ENCODE measurements at regions not wholly inside any gene's neighbourhood (a gene's known extent, or its start where the extent isn't known, plus 50 kb on each side); places are given as distances from the start of the nearest gene placed in this dataset. TPM values are rescaled to one million over a fixed set of nuclear protein-coding genes. Genes with fewer than 3 reads are reported as not detected.

GRCh38 chr3:30554317-30554690 lies 52.1 kb upstream of the TGFBR2 start:
- Histone ChIP-seq H3K27me3 (ENCODE audit: control insufficient read depth, insufficient read depth, low read length) (no peaks in the 10 kb centered on the region), H3K36me3 (ENCODE audit: control insufficient read depth, insufficient read depth, low read length) (no peaks in the 10 kb centered on the region), H3K4me3 (ENCODE audit: low read depth, low read length) (no peak overlapping the region)
- ChIA-PET CTCF (no interaction called here), POLR2A (no interaction called here)
- no peak for TF ChIP-seq CTCF (IDR thresholded peaks at IDR 0.05; ENCODE audit: insufficient read depth, low read depth, low read length)
- no peak for DNase-seq (ENCODE audit: low read depth)

GRCh38 chr3:30555968-30556367 lies 50.4 kb upstream of the TGFBR2 start:
- H3K27me3 ChIP-seq (ENCODE audit: control insufficient read depth, insufficient read depth, low read length) = no peaks in the 10 kb centered on the region
- H3K4me3 ChIP-seq (ENCODE audit: low read depth, low read length) = no peak overlapping the region
- ChIA-PET POLR2A (no interaction called here), CTCF (interaction anchor here (0.7 kb wide), 1 partner anchor 11 kb away, joined by 3 read pairs; no protein-coding TSS in a partner anchor)
- no peak for TF ChIP-seq CTCF (IDR thresholded peaks at IDR 0.05; ENCODE audit: insufficient read depth, low read depth, low read length)
- no peaks in the 10 kb centered on the region for H3K36me3 ChIP-seq (ENCODE audit: control insufficient read depth, insufficient read depth, low read length)
- DNase-seq (ENCODE audit: low read depth) = no peak

Small RNAs in the stretch of these regions (small RNA-seq; reads per million reads assigned to genes)
- not detected for gene RF01848 (ENCODE audit: insufficient read length, low read depth, low replicate concordance)
